VCaP (cell line): ENCODE measurements at regions not wholly inside any gene's neighbourhood (a gene's known extent, or its start where the extent isn't known, plus 50 kb on each side); places are given as distances from the start of the nearest gene placed in this dataset.

Experiments used
- H3K27ac ChIP-seq: fragments of 450-650 bp; 2 replicates; pipeline ENCODE4 v1.5.1; 2017
- CTCF ChIP-seq: fragments of 450-650 bp; conservative IDR thresholded peaks from 2 replicates; pipeline ENCODE4 v1.5.1; 2017; ENCODE audit warnings: mild to moderate bottlenecking, moderate library complexity

GRCh38 chr9:129442803-129443511, 177.9 kb downstream of the C9orf50 start:
- H3K27ac ChIP-seq: no peak overlapping the region
- no peak for TF ChIP-seq CTCF

- no peak overlapping the region for H3K27ac ChIP-seq
These were observed 179.0 kb downstream of the C9orf50 start for GRCh38 chr9:129441852-129442251.

GRCh38 chr9:129440435-129441186, 180.3 kb downstream of the C9orf50 start:
- H3K27ac ChIP-seq: no peak overlapping the region
- TF ChIP-seq CTCF: no peak

More at GRCh38 chr9:129441852-129442251, 179.0 kb downstream of the C9orf50 start:
- TF ChIP-seq CTCF: no peak

GRCh38 chr9:129439242-129439641, 181.7 kb downstream of the C9orf50 start:
- no peak overlapping the region for H3K27ac ChIP-seq
- TF ChIP-seq CTCF: no peak

GRCh38 chr9:129437626-129438323, 183.1 kb downstream of the C9orf50 start:
- 0 out of 2 replicates have a peak, but pooled peaks have one; percentile 20 for TF ChIP-seq CTCF
- H3K27ac ChIP-seq: peak overlapping the region; percentile 81

- no peak for TF ChIP-seq CTCF
- H3K27ac ChIP-seq: peak overlapping the region; percentile 81
These were observed 183.9 kb downstream of the C9orf50 start for GRCh38 chr9:129436751-129437625.
